ENCODE measurements at regions not wholly inside any gene's neighbourhood (a gene's known extent, or its start where the extent isn't known, plus 50 kb on each side); places are given as distances from the start of the nearest gene placed in this dataset.

GRCh38 chr11:45597097-45597496 is 68.3 kb downstream of the CHST1 start:
- no peak for DNase-seq (ENCODE audit: low read depth in 2 of 2)

- no peak for DNase-seq (ENCODE audit: low read depth in 2 of 2)
Observed at GRCh38 chr11:45596571-45596970, 68.9 kb downstream of the CHST1 start.

- DNase-seq (ENCODE audit: low read depth in 2 of 2), result no peak
Observed at GRCh38 chr11:45593992-45594391, 71.4 kb downstream of the CHST1 start.

GRCh38 chr11:45592636-45593035 is 72.8 kb downstream of the CHST1 start:
- DNase-seq (ENCODE audit: low read depth in 2 of 2), result no peak

- no peak for DNase-seq (ENCODE audit: low read depth in 2 of 2)
Observed at GRCh38 chr11:45590743-45591142, 74.7 kb downstream of the CHST1 start.

GRCh38 chr11:45585205-45585604 is 80.2 kb downstream of the CHST1 start:
- no peak for DNase-seq (ENCODE audit: low read depth in 2 of 2)

- no peak for DNase-seq (ENCODE audit: low read depth in 2 of 2)
Observed at GRCh38 chr11:45583981-45584566, 81.3 kb downstream of the CHST1 start.

GRCh38 chr11:45580399-45580798 is 85.0 kb downstream of the CHST1 start:
- no peak for DNase-seq (ENCODE audit: low read depth in 2 of 2)

- no peak for DNase-seq (ENCODE audit: low read depth in 2 of 2)
Observed at GRCh38 chr11:45578316-45578715, 87.1 kb downstream of the CHST1 start.

- no peak for DNase-seq (ENCODE audit: low read depth in 2 of 2)
Observed at GRCh38 chr11:45577752-45578151, 87.7 kb downstream of the CHST1 start.

GRCh38 chr11:45576461-45577215 is 88.8 kb downstream of the CHST1 start:
- no peak for DNase-seq (ENCODE audit: low read depth in 2 of 2)

GRCh38 chr11:45573728-45574127 is 91.7 kb downstream of the CHST1 start:
- DNase-seq (ENCODE audit: low read depth in 2 of 2), result no peak

- DNase-seq (ENCODE audit: low read depth in 2 of 2), result no peak
Observed at GRCh38 chr11:45572354-45573123, 92.9 kb downstream of the CHST1 start.

GRCh38 chr11:45569776-45570175 is 95.6 kb downstream of the CHST1 start:
- no peak for DNase-seq (ENCODE audit: low read depth in 2 of 2)

GRCh38 chr11:45568049-45568448 is 97.4 kb downstream of the CHST1 start:
- no peak for DNase-seq (ENCODE audit: low read depth in 2 of 2)

GRCh38 chr11:45565446-45565988 is 99.9 kb downstream of the CHST1 start:
- no peak for DNase-seq (ENCODE audit: low read depth in 2 of 2)

- no peak for DNase-seq (ENCODE audit: low read depth in 2 of 2)
Observed at GRCh38 chr11:45563810-45564209, 101.6 kb downstream of the CHST1 start.

GRCh38 chr11:45563171-45563570 is 102.3 kb downstream of the CHST1 start:
- DNase-seq (ENCODE audit: low read depth in 2 of 2), result no peak

- DNase-seq (ENCODE audit: low read depth in 2 of 2), result no peak
Observed at GRCh38 chr11:45560913-45561281, 104.5 kb downstream of the CHST1 start.

GRCh38 chr11:45560155-45560912 is 105.1 kb downstream of the CHST1 start:
- no peak for DNase-seq (ENCODE audit: low read depth in 2 of 2)

- no peak for DNase-seq (ENCODE audit: low read depth in 2 of 2)
Observed at GRCh38 chr11:45556851-45557707, 108.3 kb downstream of the CHST1 start.

Measured in stimulated activated CD4-positive, alpha-beta T cell treated with anti-CD3 and anti-CD28 coated beads, Interleukin-1b, Interleukin-23, amount 100 ng/mL, for 4 hours (primary cell).